ENCODE measurements at regions not wholly inside any gene's neighbourhood (a gene's known extent, or its start where the extent isn't known, plus 50 kb on each side); places are given as distances from the start of the nearest gene placed in this dataset.

DNA sequence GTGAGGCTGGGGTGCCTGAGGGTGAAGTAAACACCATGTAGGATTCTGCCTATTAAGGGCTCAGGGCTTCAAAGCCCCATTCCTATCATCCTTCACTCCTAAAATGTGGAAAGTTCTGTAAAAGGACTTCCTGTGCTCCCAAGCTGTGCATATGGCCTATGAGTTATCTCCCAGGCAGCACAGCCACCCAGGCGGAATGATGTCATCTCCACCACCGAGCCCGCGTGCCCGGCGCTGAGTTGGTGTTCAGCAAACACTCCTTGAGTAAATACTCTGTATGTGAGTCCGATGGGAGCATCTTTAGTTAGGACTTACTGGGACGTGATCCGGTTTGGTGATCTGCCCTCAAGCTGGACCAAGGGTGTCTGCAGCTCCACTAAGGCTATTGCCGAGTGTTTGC lies 437.3 kb downstream of the MED13L start:
- no peaks in the 10 kb centered on the region for H3K4me1 Mint-ChIP-seq (ENCODE audit: low read depth)
- no peaks in the 10 kb centered on the region for H3K9me3 Mint-ChIP-seq
- peaks cover 2% of the 10 kb centered on the region for H3K27me3 Mint-ChIP-seq
- no peak overlapping the region for H3K4me3 Mint-ChIP-seq
- no peaks in the 10 kb centered on the region for H3K36me3 Mint-ChIP-seq (ENCODE audit: low read depth)
- DNase-seq (no peak), ATAC-seq (no peak)
- intact Hi-C loops (cut with micrococcal nuclease) = no loop called here
- ChIA-PET POLR2A (no interaction called here), CTCF (interaction anchor here (1.1 kb wide), 1 partner anchor 78 kb away, joined by 3 read pairs; no protein-coding TSS in a partner anchor)
- TF ChIP-seq, protein P1, sequence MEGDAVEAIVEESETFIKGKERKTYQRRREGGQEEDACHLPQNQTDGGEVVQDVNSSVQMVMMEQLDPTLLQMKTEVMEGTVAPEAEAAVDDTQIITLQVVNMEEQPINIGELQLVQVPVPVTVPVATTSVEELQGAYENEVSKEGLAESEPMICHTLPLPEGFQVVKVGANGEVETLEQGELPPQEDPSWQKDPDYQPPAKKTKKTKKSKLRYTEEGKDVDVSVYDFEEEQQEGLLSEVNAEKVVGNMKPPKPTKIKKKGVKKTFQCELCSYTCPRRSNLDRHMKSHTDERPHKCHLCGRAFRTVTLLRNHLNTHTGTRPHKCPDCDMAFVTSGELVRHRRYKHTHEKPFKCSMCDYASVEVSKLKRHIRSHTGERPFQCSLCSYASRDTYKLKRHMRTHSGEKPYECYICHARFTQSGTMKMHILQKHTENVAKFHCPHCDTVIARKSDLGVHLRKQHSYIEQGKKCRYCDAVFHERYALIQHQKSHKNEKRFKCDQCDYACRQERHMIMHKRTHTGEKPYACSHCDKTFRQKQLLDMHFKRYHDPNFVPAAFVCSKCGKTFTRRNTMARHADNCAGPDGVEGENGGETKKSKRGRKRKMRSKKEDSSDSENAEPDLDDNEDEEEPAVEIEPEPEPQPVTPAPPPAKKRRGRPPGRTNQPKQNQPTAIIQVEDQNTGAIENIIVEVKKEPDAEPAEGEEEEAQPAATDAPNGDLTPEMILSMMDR (IDR thresholded peaks at IDR 0.05) = no peak
- H3K27ac Mint-ChIP-seq = no peak overlapping the region

DNA sequence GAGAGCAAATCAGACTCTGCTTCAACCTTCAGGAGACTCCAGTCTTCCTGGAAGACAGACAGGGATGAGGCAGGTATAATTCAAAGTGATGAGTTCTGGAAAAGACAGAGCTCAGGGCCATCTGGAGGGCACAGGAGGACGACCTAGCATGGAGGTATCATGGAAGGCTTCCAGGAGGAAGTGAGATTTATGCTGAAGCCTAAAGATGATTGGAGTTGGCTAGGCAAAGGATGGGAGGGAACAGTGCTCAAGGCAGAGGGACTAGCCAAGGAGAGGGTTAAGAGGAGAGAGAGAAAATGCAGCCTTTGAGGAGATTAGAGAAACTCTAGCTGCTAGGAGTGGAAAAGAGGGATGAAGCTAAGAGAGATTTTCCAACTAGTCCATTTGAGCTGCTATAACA lies 438.5 kb downstream of the MED13L start:
- Mint-ChIP-seq H3K27ac (no peak overlapping the region), H3K4me3 (no peak overlapping the region), H3K27me3 (peaks cover 2% of the 10 kb centered on the region), H3K9me3 (no peaks in the 10 kb centered on the region), H3K4me1 (ENCODE audit: low read depth) (no peaks in the 10 kb centered on the region), H3K36me3 (ENCODE audit: low read depth) (no peaks in the 10 kb centered on the region)
- ATAC-seq (no peak), DNase-seq (no peak)
- POLR2A ChIA-PET = no interaction called here
- TF ChIP-seq, protein P1 (IDR thresholded peaks at IDR 0.05) = no peak
- CTCF ChIA-PET = no interaction called here
- intact Hi-C loops (cut with micrococcal nuclease) = no loop called here

DNA sequence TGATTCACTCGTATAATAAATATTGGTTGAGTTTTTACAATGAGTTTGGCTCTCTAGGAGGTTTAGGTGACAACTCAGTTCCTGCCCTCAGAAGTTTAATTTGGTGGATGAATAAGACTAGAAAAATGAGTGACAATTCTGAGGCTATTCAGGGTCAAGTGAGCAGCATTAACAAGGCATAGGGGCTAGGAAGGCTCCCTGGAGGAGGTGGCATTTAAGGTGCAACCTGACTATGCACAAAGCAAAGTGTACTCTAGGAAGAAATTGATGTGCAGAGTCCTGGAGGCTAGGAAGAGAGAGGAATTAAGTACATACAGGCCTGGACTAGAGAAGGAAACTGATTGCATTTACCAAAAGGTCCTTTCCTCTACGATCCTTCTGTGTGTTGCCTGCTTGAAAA lies 440.3 kb downstream of the MED13L start:
- ChIA-PET POLR2A (no interaction called here), CTCF (no interaction called here)
- Mint-ChIP-seq H3K27ac (no peak overlapping the region), H3K27me3 (peaks cover 3% of the 10 kb centered on the region), H3K9me3 (no peaks in the 10 kb centered on the region), H3K36me3 (ENCODE audit: low read depth) (no peaks in the 10 kb centered on the region), H3K4me3 (no peak overlapping the region), H3K4me1 (ENCODE audit: low read depth) (no peaks in the 10 kb centered on the region)
- intact Hi-C loops (cut with micrococcal nuclease) = no loop called here
- TF ChIP-seq, protein P1 (IDR thresholded peaks at IDR 0.05) = no peak
- ATAC-seq = no peak
- DNase-seq = no peak

DNA sequence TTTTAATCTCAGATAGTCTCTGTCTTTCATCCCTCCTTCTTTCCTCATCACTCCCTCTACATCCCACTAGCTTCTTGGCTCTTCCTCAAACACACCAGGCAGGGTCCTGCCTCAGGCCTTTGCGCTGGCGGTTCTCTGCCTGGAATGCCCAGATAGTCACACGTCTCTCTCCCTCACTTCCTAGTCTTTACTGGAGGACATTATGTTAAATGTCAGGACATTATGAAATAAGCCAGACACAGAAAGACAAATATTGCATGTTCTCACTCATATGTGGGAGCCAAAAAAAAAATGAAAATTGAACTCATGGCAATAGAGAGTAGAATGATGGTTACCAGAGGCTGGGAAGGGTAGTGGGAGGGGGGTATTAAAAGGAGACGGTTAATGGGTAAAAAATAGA lies 442.0 kb downstream of the MED13L start:
- ChIA-PET CTCF (interaction anchor here (0.8 kb wide), 1 partner anchor 35 kb away, joined by 3 read pairs; no protein-coding TSS in a partner anchor), POLR2A (no interaction called here)
- TF ChIP-seq, protein P1 (IDR thresholded peaks at IDR 0.05) = no peak
- intact Hi-C loops (cut with micrococcal nuclease) = no loop called here
- Mint-ChIP-seq H3K4me1 (ENCODE audit: low read depth) (no peaks in the 10 kb centered on the region), H3K9me3 (no peaks in the 10 kb centered on the region), H3K27me3 (peaks cover 3% of the 10 kb centered on the region), H3K4me3 (no peak overlapping the region), H3K27ac (no peak overlapping the region), H3K36me3 (ENCODE audit: low read depth) (no peaks in the 10 kb centered on the region)
- DNase-seq (no peak), ATAC-seq (no peak)

DNA sequence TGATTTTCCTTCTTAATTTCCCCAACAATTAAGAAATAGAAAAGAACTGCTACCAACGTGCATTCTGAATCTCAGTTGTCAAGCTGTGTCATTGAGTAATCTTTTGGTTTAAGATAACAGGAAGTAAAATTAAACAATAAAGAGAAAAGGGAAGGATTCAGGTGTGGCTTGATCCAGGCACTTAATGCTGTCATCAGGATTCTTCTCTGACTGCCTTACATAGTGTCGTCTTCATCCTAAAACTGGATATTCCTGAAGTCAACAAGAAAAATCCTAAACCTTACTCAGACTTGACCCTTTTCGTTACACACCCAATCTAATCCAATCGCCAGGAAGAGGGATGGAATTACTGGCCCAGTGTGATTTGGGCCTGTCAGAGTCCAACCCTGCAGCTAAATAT lies 443.8 kb downstream of the MED13L start:
- ChIA-PET CTCF (interaction anchor here (0.7 kb wide), 1 partner anchor 1172 kb away, joined by 4 read pairs; no protein-coding TSS in a partner anchor), POLR2A (no interaction called here)
- Mint-ChIP-seq H3K36me3 (ENCODE audit: low read depth) (no peaks in the 10 kb centered on the region), H3K27me3 (peaks cover 7% of the 10 kb centered on the region), H3K4me3 (no peak overlapping the region), H3K4me1 (ENCODE audit: low read depth) (no peaks in the 10 kb centered on the region), H3K9me3 (no peaks in the 10 kb centered on the region), H3K27ac (no peak overlapping the region)
- ATAC-seq = no peak
- TF ChIP-seq, protein P1 (IDR thresholded peaks at IDR 0.05) = no peak
- DNase-seq = no peak
- intact Hi-C loops (cut with micrococcal nuclease) = no loop called here

Data from activated CD8-positive, alpha-beta T cell treated with anti-CD3 and anti-CD28 coated beads for 36 hours (primary cell).